ENCODE measurements at regions not wholly inside any gene's neighbourhood (a gene's known extent, or its start where the extent isn't known, plus 50 kb on each side); places are given as distances from the start of the nearest gene placed in this dataset.

GRCh38 chr3:54020436-54020835, 101.9 kb upstream of the CACNA2D3 start:
- no peak for DNase-seq

GRCh38 chr3:54014067-54014466, 108.3 kb upstream of the CACNA2D3 start:
- no peak for DNase-seq

GRCh38 chr3:54008744-54009143, 113.6 kb upstream of the CACNA2D3 start:
- no peak for DNase-seq

GRCh38 chr3:54008099-54008498, 114.3 kb upstream of the CACNA2D3 start:
- no peak for DNase-seq

- no peak for DNase-seq
Observed at GRCh38 chr3:54004335-54004734, 112.7 kb upstream of the SELENOK start.

GRCh38 chr3:54003136-54003535, 111.5 kb upstream of the SELENOK start:
- DNase-seq = no peak

GRCh38 chr3:53999725-54000124, 108.1 kb upstream of the SELENOK start:
- DNase-seq = no peak

- DNase-seq = no peak
Observed at GRCh38 chr3:53998980-53999379, 107.3 kb upstream of the SELENOK start.

- DNase-seq = no peak
Observed at GRCh38 chr3:53997476-53997875, 105.8 kb upstream of the SELENOK start.

- DNase-seq = no peak
Observed at GRCh38 chr3:53996141-53996874, 104.6 kb upstream of the SELENOK start.

GRCh38 chr3:53994986-53995603, 103.4 kb upstream of the SELENOK start:
- no peak for DNase-seq

GRCh38 chr3:53991240-53991639, 99.6 kb upstream of the SELENOK start:
- DNase-seq = no peak

- DNase-seq = no peak
Observed at GRCh38 chr3:53989946-53990345, 98.3 kb upstream of the SELENOK start.

- no peak for DNase-seq
Observed at GRCh38 chr3:53989451-53989850, 97.8 kb upstream of the SELENOK start.

- peak; percentile 97 for DNase-seq
Observed at GRCh38 chr3:53978386-53978785, 86.7 kb upstream of the SELENOK start.

GRCh38 chr3:53975382-53975781, 83.7 kb upstream of the SELENOK start:
- DNase-seq = no peak

- peak; percentile 62 for DNase-seq
Observed at GRCh38 chr3:53974324-53974723, 82.7 kb upstream of the SELENOK start.

- no peak for DNase-seq
Observed at GRCh38 chr3:53973905-53974304, 82.2 kb upstream of the SELENOK start.

GRCh38 chr3:53970661-53971060, 79.0 kb upstream of the SELENOK start:
- no peak for DNase-seq

- peak; percentile 8 for DNase-seq
Observed at GRCh38 chr3:53969086-53969485, 77.4 kb upstream of the SELENOK start.

GRCh38 chr3:53965291-53965690, 73.6 kb upstream of the SELENOK start:
- DNase-seq = no peak

GRCh38 chr3:53957831-53958230, 66.2 kb upstream of the SELENOK start:
- no peak for DNase-seq

- DNase-seq = no peak
Observed at GRCh38 chr3:53956586-53956985, 64.9 kb upstream of the SELENOK start.

- DNase-seq = peak; percentile 96
Observed at GRCh38 chr3:53949541-53949940, 57.9 kb upstream of the SELENOK start.

GRCh38 chr3:53948174-53948573, 56.5 kb upstream of the SELENOK start:
- DNase-seq = no peak
